LoVo (cell line): ENCODE measurements at regions not wholly inside any gene's neighbourhood (a gene's known extent, or its start where the extent isn't known, plus 50 kb on each side); places are given as distances from the start of the nearest gene placed in this dataset.
"Not testable (repeated sequence)": the region's sequence is repeated elsewhere in the genome, so short reads cannot be mapped to it uniquely, and the experiment has no call there.

Experiments
- DNase-seq: peaks from one replicate; pipeline ENCODE4 v3.0.0-alpha.2; 2016; ENCODE audit warnings: low spot score

GRCh38 chr6:66605011-66605410, 898.0 kb upstream of the EYS start:
- no peak for DNase-seq

GRCh38 chr6:66599541-66599940, 892.5 kb upstream of the EYS start:
- DNase-seq = no peak

- DNase-seq = no peak
These were observed 871.3 kb upstream of the EYS start for GRCh38 chr6:66578362-66578761.

GRCh38 chr6:66568271-66568670, 861.2 kb upstream of the EYS start:
- DNase-seq = no peak

GRCh38 chr6:66561479-66561878, 854.5 kb upstream of the EYS start:
- DNase-seq = no peak

- no peak for DNase-seq
These were observed 851.2 kb upstream of the EYS start for GRCh38 chr6:66558189-66558588.

- DNase-seq = no peak
These were observed 849.9 kb upstream of the EYS start for GRCh38 chr6:66556936-66557335.

- DNase-seq = no peak
These were observed 848.1 kb upstream of the EYS start for GRCh38 chr6:66555082-66555481.

GRCh38 chr6:66553441-66553840, 846.4 kb upstream of the EYS start:
- DNase-seq = no peak

GRCh38 chr6:66538551-66539135, 831.6 kb upstream of the EYS start:
- no peak for DNase-seq

GRCh38 chr6:66533921-66534404, 826.9 kb upstream of the EYS start:
- DNase-seq = no peak

- DNase-seq = no peak
These were observed 819.0 kb upstream of the EYS start for GRCh38 chr6:66526061-66526460.

- no peak for DNase-seq
These were observed 815.8 kb upstream of the EYS start for GRCh38 chr6:66522864-66523263.

GRCh38 chr6:66516377-66516776, 809.4 kb upstream of the EYS start:
- DNase-seq = no peak

GRCh38 chr6:66508433-66508832, 801.4 kb upstream of the EYS start:
- DNase-seq = no peak

- DNase-seq = no peak
These were observed 792.8 kb upstream of the EYS start for GRCh38 chr6:66499851-66500250.

GRCh38 chr6:66496659-66497058, 789.6 kb upstream of the EYS start:
- DNase-seq = peak; percentile 5

- not testable (repeated sequence) for DNase-seq
These were observed 787.6 kb upstream of the EYS start for GRCh38 chr6:66494643-66495042.

GRCh38 chr6:66489269-66489987, 782.4 kb upstream of the EYS start:
- no peak for DNase-seq

- no peak for DNase-seq
These were observed 774.2 kb upstream of the EYS start for GRCh38 chr6:66481216-66481615.

- DNase-seq = no peak
These were observed 771.7 kb upstream of the EYS start for GRCh38 chr6:66478705-66479104.

GRCh38 chr6:66435321-66435720, 728.3 kb upstream of the EYS start:
- DNase-seq = no peak

- no peak for DNase-seq
These were observed 722.2 kb upstream of the EYS start for GRCh38 chr6:66429210-66429609.

- DNase-seq = no peak
These were observed 716.0 kb upstream of the EYS start for GRCh38 chr6:66423047-66423446.
